CD1c-positive myeloid dendritic cell (primary cell): ENCODE measurements at regions not wholly inside any gene's neighbourhood (a gene's known extent, or its start where the extent isn't known, plus 50 kb on each side); places are given as distances from the start of the nearest gene placed in this dataset.
"Not testable (repeated sequence)": the region's sequence is repeated elsewhere in the genome, so short reads cannot be mapped to it uniquely, and the experiment has no call there.

ENCODE experiments used
- DNase-seq: peaks from one replicate; pipeline ENCODE4 v3.0.0-alpha.2; 2016; ENCODE audit errors: extremely low spot score

DNA sequence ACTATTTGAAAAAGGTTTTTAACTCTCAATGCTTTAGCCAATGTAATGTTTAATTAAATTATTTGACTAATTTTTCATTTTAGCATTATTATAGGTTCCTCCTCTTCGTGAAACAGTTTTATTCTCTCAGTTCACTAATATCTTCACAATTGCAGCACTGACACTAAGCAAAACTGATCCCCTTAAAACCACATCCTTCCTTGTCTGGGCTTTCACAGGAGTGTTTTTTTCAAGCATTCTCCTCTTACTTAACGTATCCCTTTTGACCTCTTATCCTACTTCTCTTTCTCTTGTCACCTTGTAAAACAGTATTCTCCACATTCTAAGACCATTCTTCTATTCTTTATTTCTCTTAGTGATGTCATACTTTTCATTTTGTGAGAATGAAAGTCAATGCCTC is 112.8 kb downstream of the DSC3 start:
- no peak for DNase-seq

DNA sequence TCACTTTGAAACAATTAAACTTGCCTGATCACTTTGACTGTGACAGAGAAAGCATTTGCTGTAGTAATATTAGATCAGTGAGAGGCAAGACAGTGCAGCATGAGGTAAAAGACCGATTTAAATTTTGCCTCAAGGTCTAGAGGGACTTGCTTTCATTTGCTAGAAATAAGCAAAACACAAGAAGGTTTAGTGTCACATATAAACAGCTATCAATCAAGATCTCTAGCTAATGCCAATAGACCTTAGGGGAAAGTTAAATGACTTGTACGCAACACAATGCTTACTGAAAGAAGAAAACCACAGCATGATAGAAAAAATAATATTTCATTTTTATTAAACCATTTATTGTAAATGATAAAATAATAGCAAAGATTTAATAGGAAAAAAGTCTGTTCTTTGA is 113.5 kb downstream of the DSC3 start:
- DNase-seq = no peak

DNA sequence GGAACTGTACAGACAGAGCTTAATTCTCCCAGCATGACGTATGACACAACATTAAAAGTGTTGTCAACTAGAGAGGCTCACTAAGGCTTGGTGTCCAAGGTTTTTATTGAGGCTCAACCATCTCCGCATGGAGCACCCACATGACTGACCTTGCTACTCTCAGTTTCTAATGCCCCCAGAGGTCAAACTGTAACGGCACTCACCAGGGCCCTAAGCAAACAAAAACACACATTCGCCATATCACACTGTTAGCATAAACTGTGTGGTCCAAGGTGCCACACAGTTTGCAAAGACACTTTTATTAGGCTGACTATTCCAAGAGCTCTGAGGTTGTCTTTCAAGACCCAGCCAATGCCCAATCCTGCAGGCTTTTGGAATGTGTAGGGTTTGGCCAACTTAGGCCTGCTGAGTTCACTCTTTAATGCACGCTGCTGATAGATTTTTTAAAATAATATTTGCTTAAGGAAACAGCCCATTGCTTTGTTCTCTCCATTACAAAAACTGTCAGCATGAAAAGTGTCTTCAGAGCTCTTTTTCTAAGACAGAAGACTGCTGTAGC is 114.9 kb downstream of the DSC3 start:
- DNase-seq = no peak

DNA sequence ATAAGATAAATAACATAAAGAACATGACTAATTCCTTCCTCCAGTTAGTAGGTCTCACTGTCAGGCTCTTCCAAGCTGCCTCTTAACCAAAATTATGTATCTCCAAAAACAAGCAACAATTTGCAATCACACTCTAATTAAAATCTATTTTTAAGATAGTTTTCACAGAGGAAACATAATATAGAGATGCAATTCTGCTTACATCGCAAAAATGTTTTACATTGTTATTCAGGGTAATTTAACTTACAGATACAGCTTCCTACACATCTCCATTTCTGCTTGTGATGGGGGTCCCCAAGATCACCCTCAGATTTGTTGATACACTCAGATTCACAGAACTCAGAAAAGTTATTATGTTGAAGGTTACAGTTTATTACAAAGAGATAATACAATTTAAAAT is 115.5 kb downstream of the DSC3 start:
- DNase-seq = no peak

DNA sequence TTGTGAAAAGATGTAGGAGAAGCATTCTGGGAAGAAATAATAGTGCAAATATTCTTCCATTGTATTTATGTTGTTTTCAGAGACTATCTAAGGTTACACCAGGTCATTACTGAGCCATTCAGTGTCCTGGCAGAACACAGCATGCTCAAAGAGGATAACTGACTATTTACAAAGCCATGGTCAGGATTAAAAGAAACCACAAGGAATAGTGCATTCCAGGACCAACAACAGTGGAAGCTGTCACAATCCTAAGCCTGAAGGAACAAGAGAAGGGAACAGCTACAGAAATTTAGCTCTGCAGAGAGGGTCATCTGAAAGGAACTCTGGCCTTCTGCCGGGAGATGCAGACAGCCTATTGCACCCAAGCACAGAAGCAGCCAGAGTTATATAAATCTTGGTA is 116.7 kb downstream of the DSC3 start:
- no peak for DNase-seq

DNA sequence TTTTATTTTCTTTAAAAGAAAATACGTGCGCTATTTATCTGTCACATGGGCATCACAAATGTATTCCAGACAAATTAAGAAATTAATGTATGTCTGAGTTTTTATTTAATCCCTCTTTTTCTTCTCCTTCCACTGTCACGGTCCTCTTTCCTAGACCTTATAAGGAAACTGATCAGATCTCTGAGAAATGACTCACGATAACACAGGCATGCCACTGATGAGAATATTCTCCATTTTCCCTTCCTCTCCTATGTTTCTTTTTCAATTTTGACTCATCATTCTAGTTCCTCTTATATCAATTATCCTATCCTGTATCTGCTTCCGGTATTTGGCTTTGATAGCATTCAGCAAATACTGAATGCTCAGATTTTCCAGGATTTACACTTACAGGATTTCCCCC is 121.8 kb downstream of the DSC3 start:
- no peak for DNase-seq

DNA sequence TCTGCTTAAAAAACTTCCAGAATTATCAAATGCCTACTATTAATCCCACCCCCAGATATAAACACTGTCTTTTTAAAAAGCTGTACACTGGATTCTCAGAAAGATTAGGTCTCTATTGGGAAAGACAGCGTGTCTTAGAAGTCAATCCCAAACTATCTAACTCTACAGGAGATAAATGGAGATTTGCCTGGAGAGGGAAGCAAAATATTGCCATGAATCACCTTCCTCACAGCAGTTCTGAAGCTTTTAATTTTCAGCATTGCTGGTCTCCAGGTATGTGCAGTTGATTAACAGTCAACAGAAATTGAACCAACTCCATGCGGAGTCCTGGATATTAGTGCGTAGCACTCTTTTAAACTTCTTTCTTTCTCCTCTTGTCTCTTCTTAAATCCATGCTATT is 122.2 kb downstream of the DSC3 start:
- no peak for DNase-seq

DNA sequence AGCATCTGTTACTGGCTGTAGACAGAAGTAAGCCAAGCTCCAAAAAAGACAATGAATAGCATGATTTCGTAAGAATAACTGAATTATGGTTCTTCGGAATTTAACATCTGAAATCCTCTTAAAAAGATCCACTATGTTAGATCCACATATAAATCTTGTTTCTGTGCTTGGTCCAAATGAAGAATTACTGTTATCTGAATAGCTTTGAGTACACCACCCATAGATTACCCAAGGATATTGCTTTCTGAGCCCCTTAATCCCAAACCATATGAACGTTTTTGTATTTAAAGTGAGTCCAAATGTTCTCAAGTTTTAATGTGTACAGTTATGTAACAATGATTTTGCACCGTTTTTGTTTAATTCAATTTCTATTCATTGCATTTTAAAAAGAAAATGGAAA is 124.9 kb downstream of the DSC3 start:
- no peak for DNase-seq

DNA sequence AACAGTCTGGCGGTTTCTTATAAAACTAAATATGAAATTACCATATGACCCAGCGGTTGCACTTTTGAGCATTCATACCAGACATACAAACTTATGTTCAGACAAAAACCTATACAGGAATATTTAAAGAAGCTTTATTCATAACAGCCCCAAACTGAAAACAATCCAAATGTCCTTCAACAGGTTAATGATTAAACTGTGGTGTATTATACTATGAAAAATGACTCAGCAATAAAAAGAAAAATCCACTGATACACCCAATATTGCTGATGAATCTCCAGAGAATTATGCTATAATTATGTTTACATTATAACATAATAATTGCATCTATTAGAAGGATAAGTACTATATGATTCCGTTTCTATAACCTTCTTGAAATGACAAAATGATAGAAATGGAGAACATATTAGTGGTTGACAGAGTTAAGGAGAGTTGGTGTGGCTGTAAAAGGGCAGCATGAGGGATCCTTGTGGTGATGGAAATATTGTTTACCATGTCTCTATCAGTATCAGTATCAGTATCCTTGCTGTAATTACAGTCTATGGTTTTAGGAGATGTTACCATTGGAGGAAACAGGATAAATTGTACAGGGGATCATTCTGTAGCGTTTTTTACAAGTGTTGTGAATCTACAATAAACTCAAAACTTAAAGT is 127.1 kb downstream of the DSC3 start:
- DNase-seq = no peak

DNA sequence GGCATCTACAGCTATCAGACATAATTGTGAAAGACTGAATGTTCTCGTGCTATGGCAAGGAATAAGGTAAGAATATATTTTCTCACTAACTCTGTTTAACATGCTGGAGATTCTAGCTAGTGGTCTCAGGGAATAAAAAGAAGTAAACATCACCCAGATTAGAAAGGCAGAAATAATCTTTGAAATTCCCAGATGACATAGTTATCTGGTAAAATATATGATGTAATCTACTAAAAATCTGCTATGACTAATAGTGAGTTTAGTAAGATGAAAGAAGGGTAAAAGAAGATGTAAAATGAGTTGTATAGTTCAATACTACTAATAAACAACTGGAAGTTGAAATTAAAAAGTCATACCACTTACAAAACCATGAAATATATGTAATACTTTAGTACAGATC is 134.2 kb downstream of the DSC3 start:
- no peak for DNase-seq

DNA sequence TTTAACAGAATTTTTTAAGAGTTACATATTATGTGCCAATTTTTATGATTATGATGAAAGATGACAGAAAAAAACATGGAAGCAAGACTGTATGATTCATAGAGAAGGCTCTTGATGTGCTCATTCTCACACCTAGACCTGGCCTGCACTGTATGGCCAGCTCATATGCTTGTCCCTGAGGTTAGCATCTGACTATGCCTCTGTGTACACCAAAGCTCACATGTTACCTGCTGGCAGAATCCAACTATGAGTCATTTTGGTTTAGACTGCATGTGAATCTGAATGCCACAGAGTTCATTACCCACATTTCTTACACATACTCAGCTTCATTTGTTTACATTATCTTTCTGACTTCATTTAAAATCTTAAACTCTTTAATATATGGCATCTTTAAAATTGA is 139.0 kb downstream of the DSC3 start:
- DNase-seq = no peak

DNA sequence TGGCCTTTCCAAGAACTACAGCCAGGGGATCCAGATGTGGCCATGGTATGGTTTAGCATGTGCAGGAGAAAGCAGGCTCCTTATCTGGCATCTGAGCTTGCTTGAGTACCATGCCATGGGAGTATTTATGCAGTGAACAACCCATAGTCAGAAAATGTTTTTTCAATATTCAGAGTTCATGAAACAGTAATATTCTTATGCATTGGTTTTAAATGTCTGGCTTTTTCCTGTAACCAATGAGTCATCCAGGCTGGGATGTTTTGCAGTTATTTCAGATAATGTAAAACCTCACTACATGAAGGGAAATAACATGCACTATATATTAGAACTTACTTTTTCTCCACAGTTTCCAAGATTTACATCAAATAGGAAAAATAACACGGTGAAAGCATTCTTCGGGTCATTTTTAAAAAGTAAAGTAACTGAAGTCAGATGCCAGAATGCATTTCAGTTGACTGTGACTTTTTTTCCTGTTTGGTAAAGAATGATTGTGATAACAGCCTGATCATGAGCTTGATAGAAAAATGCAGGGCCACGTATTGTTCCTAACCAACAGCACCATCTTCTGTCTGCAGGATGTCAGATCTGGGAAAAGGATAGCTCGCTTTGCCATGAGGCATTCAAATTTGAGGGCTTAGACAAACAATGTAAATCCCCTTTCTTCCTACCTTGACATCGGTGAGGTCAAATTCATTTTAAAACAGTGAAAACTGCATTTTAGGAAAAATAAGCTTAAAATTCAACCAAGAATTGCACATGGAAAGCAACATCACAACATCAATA is 152.8 kb downstream of the DSC3 start:
- DNase-seq = no peak

DNA sequence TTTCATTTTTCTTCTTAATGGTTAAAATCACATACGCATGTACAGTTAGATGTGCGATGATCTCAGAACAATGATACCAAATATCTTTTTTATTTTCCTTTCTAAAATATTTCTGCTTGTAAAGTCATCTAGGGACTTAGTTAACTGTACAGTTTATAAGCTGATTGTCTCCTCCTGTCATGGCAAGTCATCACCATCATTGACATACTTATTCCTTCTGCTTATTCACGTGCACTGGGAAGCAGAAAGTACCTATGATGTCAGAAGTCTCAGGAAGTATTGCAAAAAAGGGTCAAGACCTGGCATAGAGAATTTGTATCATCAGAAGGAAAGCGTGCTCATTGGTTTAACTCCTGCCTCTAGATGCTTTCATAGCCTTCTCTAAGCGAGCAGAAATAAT is 154.2 kb downstream of the DSC3 start:
- no peak for DNase-seq

DNA sequence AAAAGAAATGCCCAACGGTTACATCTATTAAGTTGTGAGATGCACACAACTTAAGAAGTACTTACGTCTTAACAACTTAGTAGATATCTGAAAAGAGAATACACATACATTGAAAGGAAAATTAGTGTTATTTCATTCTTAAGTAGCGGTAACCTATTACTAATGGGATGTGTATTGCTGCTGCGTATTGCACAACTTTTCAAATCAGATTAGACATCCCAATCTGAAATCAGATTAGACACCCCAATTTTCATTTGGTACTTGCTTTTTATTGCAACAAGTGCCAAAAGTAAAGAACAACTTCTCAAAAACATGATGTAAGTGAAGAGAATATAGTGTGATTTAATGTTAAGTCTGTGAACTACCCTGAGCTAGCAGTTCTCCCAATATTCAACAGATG is 155.5 kb downstream of the DSC3 start:
- DNase-seq = no peak

DNA sequence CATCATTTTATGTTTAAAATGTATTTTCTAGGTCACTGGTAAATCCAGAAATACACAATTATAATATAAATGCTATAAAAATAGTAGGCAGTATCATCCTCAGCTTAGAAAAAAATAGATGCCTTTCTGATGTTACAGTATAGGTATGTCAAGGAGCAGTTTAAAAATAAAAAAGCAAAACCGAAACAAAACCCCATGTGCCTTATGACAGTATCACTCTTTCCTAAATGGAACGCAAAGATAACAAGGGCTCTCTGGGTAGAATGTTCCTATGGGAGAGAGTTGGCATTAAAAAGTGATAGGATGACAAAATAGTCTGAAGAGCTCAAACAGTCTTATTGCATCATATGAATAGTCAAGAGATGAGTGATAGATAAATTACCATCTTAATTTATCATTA is 172.1 kb downstream of the DSC3 start:
- DNase-seq = no peak

DNA sequence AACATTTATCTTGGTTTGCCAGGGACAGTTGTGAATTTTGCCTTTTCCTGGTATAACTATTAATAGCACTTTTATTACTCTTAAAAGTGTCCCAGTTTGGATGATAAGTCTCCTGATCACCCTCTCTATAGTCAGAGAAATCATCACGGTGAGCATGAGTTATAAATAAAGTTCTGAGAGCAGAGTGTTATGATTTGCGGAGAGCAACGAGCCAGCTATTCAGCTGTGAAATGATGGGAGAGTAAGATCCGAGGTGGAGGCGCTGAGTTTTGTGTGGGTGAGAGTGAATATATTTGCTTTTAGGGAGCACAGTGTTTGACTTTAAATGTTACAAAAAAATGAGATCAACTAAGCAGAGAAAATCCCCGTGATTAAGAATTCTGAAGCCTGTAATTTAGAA is 179.6 kb downstream of the DSC3 start:
- DNase-seq = no peak

DNA sequence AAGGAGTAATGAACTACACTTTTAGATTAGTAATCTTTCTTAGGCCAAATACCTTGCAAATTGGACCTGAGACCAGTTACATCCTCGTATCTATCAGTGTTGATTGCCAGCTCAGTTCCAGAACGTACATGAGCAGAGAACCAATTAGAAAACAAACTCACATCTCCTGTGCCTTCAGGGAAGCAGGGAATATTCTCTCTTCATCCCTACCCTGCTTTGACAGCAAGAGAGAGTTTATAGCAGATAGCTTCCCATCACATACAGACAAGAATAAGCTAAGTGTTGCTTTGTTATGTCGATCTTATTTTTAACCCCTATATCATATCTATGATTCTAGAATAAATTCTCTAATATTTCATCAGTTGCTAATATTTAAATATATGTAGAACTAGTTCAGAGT is 181.8 kb downstream of the DSC3 start:
- no peak for DNase-seq

DNA sequence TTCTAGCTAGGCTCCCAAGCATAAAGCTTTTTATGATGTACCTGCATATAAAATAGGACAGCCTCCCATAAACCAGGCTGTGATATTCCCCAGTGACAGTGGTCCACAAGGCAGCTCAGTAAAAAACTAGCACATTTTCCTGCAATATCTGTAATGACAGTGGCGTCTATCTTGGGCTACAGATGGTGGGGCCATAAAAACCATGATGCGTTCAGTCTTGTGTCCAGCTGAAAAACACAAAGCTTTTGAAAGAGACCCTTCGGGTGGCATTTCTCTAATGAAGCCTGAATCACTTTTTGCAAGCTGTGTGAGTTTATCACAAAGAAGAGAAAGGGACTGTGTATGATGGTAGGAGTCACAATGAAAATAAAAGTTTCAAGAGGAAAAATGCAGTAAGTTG is 183.5 kb downstream of the DSC3 start:
- no peak for DNase-seq

DNA sequence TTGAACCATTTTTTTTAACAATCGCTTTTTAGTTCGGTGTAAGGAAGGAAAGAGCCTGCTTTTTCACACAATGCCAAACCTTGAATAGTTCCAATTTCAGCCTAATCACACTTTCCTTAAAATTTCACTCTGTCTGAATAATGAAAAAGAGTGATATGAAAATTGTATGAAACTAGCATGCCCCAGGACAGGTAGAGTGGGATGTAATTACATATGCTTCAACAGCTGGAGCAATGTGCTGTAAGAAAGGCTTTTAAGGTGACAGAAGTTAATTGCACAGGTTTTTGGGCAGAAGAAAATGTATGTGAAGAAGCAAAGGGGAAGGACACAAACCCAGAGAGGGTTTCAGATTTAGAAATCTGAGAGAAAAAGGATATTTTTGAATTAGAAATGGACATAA is 184.0 kb downstream of the DSC3 start:
- DNase-seq = no peak

DNA sequence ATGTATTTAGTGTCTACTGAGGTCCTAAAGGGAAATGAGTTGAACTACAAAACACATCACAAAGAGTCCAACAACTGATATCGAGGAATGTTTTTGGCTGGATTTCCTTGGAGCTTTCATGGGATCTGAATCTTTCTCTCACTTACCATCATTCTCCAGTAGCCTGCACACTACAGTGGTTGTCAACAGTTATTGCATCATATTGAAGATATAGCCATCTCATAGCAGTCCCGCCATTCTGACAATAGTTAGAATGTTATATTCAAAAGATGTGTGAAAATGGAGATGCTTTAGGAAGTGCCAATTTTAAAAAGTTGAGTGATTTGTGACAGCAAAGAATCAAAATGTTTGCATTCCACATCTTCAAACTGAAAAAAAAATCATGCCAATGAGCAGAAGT is 186.8 kb downstream of the DSC3 start:
- DNase-seq = no peak

DNA sequence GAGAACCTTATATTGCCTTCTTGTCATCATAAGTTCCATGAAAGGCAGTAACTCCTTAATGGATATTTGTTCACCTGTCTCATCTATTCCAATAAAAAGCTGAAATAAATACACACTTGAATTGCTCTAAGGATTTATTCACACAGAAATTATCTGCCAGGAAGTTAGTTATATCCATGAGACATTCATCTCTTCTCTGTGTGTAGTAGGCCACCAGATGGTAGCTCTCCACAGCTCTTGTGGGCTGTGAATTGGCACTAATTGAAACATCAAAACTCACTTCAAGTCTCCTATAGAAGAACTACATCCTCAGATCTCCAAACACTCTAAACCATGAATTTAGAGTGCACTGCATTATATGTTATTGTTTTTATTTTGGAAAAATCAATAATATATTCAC is 189.6 kb downstream of the DSC3 start:
- no peak for DNase-seq

DNA sequence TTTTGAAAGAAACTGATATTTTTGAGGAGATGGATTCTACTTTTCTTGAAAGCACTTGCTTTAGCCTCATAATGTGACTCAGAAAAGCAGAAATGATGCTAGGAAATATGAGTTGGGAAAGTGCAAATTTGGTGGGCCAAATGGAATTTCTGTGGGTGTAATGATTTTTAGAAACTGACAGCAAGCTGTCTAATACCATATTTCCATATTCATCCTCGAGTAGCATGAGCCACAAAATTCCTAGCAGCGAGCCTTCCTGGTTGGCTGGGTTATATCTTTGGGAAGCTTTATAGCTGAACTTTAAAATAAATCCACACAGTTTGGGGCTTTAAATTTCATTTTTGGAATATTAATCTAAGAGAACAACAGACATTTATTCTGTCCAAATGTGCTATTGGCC is 190.0 kb downstream of the DSC3 start:
- no peak for DNase-seq

DNA sequence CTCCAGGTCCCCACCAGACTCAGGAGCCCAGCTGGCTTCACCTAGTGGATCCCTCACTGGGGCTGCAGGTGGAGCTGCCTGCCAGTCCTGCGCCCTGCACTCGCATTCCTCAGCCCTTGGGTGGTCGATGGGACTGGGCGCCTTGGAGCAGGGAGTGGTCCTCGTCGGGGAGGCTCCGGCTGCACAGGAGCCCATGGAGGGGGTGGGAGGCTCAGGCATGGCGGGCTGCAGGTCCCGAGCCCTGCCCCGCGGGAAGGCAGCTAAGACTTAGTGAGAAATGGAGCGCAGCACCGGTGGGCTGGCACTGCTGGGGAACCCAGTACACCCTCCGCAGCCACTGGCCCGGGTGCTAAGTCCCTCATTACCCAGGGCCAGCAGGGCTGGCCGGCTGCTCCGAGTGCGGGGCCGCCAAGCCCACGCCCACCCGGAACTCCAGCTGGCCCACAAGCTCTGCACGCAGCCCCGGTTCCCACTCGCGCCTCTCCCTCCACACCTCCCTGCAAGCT is 203.4 kb downstream of the DSC3 start:
- DNase-seq = not testable (repeated sequence)
